ENCODE measurements at regions not wholly inside any gene's neighbourhood (a gene's known extent, or its start where the extent isn't known, plus 50 kb on each side); places are given as distances from the start of the nearest gene placed in this dataset.

GRCh38 chr9:82605657-82606031, 457.3 kb downstream of the RASEF start:
- FAIRE-seq (no peak), DNase-seq (ENCODE audit: low read depth in 1 of 2, low spot score in 1 of 2) (no peak), ATAC-seq (no peak)
- no peak overlapping the region for H3K27ac ChIP-seq
- no peak overlapping the region for H3K4me3 ChIP-seq
- H3K4me1 ChIP-seq: 0 out of 3 replicates have a peak, but pooled peaks cover 5% of the 10 kb centered on the region
- H3K9me3 ChIP-seq: no peaks in the 10 kb centered on the region
- ChIA-PET POLR2A (no interaction called here), CTCF (interaction anchor here (1.1 to 3.2 kb wide), 9 partner anchors 9 to 1936 kb away, joined by 3 to 39 read pairs (median 8); no protein-coding TSS in a partner anchor)
- H3K4me2 ChIP-seq: no peak overlapping the region
- TF ChIP-seq NPAS2 (CRISPR knock-in tag; IDR thresholded peaks at IDR 0.05; ENCODE audit: borderline replicate concordance) (no peak), CHD2 (IDR thresholded peaks at IDR 0.05; ENCODE audit: low read length, partially characterized antibody) (no peak), KDM1A (IDR thresholded peaks at IDR 0.05; ENCODE audit: low read depth) (no peak), REST (IDR thresholded peaks at IDR 0.05) (no peak), RFX5 (IDR thresholded peaks at IDR 0.05) (no peak), NR3C1 (IDR thresholded peaks at IDR 0.05) (no peak), HOXB13 (CRISPR knock-in tag; IDR thresholded peaks at IDR 0.05; ENCODE audit: low read depth) (no peak), CEBPB (IDR thresholded peaks at IDR 0.05) (no peak), FOSB (CRISPR knock-in tag; IDR thresholded peaks at IDR 0.05) (no peak), RAD21 (conservative IDR thresholded peaks at IDR 0.05 in 1 of 2, IDR thresholded peaks at IDR 0.05 in 1 of 2) (no peak), JUN (IDR thresholded peaks at IDR 0.05) (no peak)
- TF ChIP-seq, protein P1, sequence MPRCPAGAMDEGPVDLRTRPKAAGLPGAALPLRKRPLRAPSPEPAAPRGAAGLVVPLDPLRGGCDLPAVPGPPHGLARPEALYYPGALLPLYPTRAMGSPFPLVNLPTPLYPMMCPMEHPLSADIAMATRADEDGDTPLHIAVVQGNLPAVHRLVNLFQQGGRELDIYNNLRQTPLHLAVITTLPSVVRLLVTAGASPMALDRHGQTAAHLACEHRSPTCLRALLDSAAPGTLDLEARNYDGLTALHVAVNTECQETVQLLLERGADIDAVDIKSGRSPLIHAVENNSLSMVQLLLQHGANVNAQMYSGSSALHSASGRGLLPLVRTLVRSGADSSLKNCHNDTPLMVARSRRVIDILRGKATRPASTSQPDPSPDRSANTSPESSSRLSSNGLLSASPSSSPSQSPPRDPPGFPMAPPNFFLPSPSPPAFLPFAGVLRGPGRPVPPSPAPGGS (IDR thresholded peaks at IDR 0.05): no peak
- TF ChIP-seq, protein P2, sequence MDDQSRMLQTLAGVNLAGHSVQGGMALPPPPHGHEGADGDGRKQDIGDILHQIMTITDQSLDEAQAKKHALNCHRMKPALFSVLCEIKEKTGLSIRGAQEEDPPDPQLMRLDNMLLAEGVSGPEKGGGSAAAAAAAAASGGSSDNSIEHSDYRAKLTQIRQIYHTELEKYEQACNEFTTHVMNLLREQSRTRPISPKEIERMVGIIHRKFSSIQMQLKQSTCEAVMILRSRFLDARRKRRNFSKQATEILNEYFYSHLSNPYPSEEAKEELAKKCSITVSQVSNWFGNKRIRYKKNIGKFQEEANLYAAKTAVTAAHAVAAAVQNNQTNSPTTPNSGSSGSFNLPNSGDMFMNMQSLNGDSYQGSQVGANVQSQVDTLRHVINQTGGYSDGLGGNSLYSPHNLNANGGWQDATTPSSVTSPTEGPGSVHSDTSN (IDR thresholded peaks at IDR 0.05): no peak

DNA sequence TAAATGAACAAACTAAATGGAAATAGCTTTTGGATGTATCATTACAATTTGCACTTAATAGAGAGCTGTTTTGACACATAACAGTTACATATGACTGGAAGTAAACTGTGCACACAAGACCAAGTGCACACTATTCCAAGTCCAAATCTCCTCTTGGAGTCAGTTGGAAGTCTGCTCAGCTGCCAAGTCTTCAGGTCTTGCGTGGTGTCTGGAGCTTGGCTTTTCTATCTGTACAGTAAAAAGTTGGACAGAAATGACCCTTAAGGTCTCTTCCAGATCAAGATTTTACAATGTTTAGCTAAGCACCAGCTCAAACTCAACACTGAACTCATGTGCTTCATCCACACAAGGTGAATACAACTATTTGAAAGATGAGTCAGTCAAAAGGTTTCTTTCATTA, 456.9 kb downstream of the RASEF start:
- WGBS (ENCODE audit: missing lambda C conversion rate): 13% methylated on average over 1 of the region's 1 CpG
- DNase-seq (ENCODE audit: low read depth in 1 of 2, low spot score in 1 of 2) (no peak), FAIRE-seq (no peak), ATAC-seq (no peak)
- Histone ChIP-seq H3K9me3 (no peaks in the 10 kb centered on the region), H3K4me1 (0 out of 3 replicates have a peak, but pooled peaks cover 5% of the 10 kb centered on the region), H3K4me3 (no peak overlapping the region), H3K27ac (no peak overlapping the region), H3K4me2 (no peak overlapping the region)
- CTCF ChIA-PET: interaction anchor here (0.6 to 3.2 kb wide), 29 partner anchors 9 to 1937 kb away, joined by 3 to 39 read pairs (median 4); no protein-coding TSS in a partner anchor
- POLR2A ChIA-PET: no interaction called here
- TF ChIP-seq ESRRA (IDR thresholded peaks at IDR 0.05; ENCODE audit: borderline replicate concordance, low read length) (no peak), MYC (IDR thresholded peaks at IDR 0.05; ENCODE audit: borderline replicate concordance, low read length) (no peak), PHF8 (IDR thresholded peaks at IDR 0.05; ENCODE audit: borderline replicate concordance, low read depth) (no peak), ATOH8 (CRISPR knock-in tag; IDR thresholded peaks at IDR 0.05; ENCODE audit: low read depth) (no peak), KDM1A (IDR thresholded peaks at IDR 0.05; ENCODE audit: low read depth) (no peak), HOXA7 (CRISPR knock-in tag; IDR thresholded peaks at IDR 0.05) (no peak)
- TF ChIP-seq, protein P1 (IDR thresholded peaks at IDR 0.05): no peak
- TF ChIP-seq, protein P3, sequence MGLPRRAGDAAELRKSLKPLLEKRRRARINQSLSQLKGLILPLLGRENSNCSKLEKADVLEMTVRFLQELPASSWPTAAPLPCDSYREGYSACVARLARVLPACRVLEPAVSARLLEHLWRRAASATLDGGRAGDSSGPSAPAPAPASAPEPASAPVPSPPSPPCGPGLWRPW (IDR thresholded peaks at IDR 0.05): no peak
- TF ChIP-seq, protein P2 (IDR thresholded peaks at IDR 0.05): no peak

Data from A549 (cell line).